ENCODE measurements at regions not wholly inside any gene's neighbourhood (a gene's known extent, or its start where the extent isn't known, plus 50 kb on each side); places are given as distances from the start of the nearest gene placed in this dataset.

- no peak overlapping the region for H3K4me3 ChIP-seq (ENCODE audit: low read depth, low read length)
- DNase-seq (ENCODE audit: low read depth) = peak; percentile 27
- no peak for TF ChIP-seq CTCF (IDR thresholded peaks at IDR 0.05; ENCODE audit: insufficient read depth, low read depth, low read length)
These were observed 180.6 kb upstream of the NUDT4 start for GRCh38 chr12:93197067-93197593.

- no peak for TF ChIP-seq CTCF (IDR thresholded peaks at IDR 0.05; ENCODE audit: insufficient read depth, low read depth, low read length)
- no peak overlapping the region for H3K4me3 ChIP-seq (ENCODE audit: low read depth, low read length)
- peak; percentile 48 for DNase-seq (ENCODE audit: low read depth)
These were observed 179.6 kb upstream of the NUDT4 start for GRCh38 chr12:93198086-93198485.

GRCh38 chr12:93199831-93200236 is 177.9 kb upstream of the NUDT4 start:
- TF ChIP-seq CTCF (IDR thresholded peaks at IDR 0.05; ENCODE audit: insufficient read depth, low read depth, low read length) = no peak
- H3K4me3 ChIP-seq (ENCODE audit: low read depth, low read length) = no peak overlapping the region
- DNase-seq (ENCODE audit: low read depth) = peak; percentile 22

- H3K4me3 ChIP-seq (ENCODE audit: low read depth, low read length) = no peak overlapping the region
- no peak for TF ChIP-seq CTCF (IDR thresholded peaks at IDR 0.05; ENCODE audit: insufficient read depth, low read depth, low read length)
- peak; percentile 21 for DNase-seq (ENCODE audit: low read depth)
These were observed 177.3 kb upstream of the NUDT4 start for GRCh38 chr12:93200291-93200917.

- DNase-seq (ENCODE audit: low read depth) = no peak
- no peak for TF ChIP-seq CTCF (IDR thresholded peaks at IDR 0.05; ENCODE audit: insufficient read depth, low read depth, low read length)
These were observed 175.7 kb upstream of the NUDT4 start for GRCh38 chr12:93201990-93202389.

GRCh38 chr12:93202688-93203087 is 175.0 kb upstream of the NUDT4 start:
- no peak for DNase-seq (ENCODE audit: low read depth)
- H3K4me3 ChIP-seq (ENCODE audit: low read depth, low read length) = no peak overlapping the region
- no peak for TF ChIP-seq CTCF (IDR thresholded peaks at IDR 0.05; ENCODE audit: insufficient read depth, low read depth, low read length)

More at GRCh38 chr12:93201990-93202389, 175.7 kb upstream of the NUDT4 start:
- H3K4me3 ChIP-seq (ENCODE audit: low read depth, low read length) = no peak overlapping the region

- no peak for TF ChIP-seq CTCF (IDR thresholded peaks at IDR 0.05; ENCODE audit: insufficient read depth, low read depth, low read length)
- DNase-seq (ENCODE audit: low read depth) = peak; percentile 21
These were observed 174.4 kb upstream of the NUDT4 start for GRCh38 chr12:93203361-93203760.

More at GRCh38 chr12:93203361-93203760, 174.4 kb upstream of the NUDT4 start:
- no peak overlapping the region for H3K4me3 ChIP-seq (ENCODE audit: low read depth, low read length)
